Liver (tissue), 8 donors: ENCODE measurements at regions not wholly inside any gene's neighbourhood (a gene's known extent, or its start where the extent isn't known, plus 50 kb on each side); places are given as distances from the start of the nearest gene placed in this dataset.

Experiments
- DNase-seq: peaks from one replicate; pipeline ENCODE4 v3.0.0-alpha.2; 2017; ENCODE audit warnings: low spot score
- H3K27ac ChIP-seq, 2 donors: one replicate each; pipeline ENCODE4 v1.7.0; 2013; ENCODE audit warnings: inconsistent platforms in 2 of 2, low read length in 2 of 2, control low read depth in 1 of 2, low read depth in 1 of 2, mild to moderate bottlenecking in 1 of 2
- H3K27me3 ChIP-seq, 4 donors: one replicate each; pipeline versions ENCODE4 v1.6.1 to v1.7.0; 2013; ENCODE audit warnings: low read length in 3 of 4, inconsistent platforms in 1 of 4, mild to moderate bottlenecking in 1 of 4, moderate library complexity in 1 of 4; ENCODE audit not compliant: control insufficient read depth in 4 of 4, insufficient read depth in 4 of 4
- H3K36me3 ChIP-seq, 4 donors: one replicate each; pipeline versions ENCODE4 v1.6.1 to v1.7.0; 2013; ENCODE audit warnings: low read length in 3 of 4, mild to moderate bottlenecking in 3 of 4, low read depth in 1 of 4, moderate library complexity in 1 of 4; ENCODE audit not compliant: control insufficient read depth in 4 of 4, insufficient read depth in 3 of 4
- H3K4me1 ChIP-seq, 4 donors: one replicate each; pipeline versions ENCODE4 v1.6.1 to v1.7.0; 2013; ENCODE audit warnings: low read length in 3 of 4, mild to moderate bottlenecking in 3 of 4, moderate library complexity in 1 of 4; ENCODE audit not compliant: control insufficient read depth in 4 of 4, insufficient read depth in 4 of 4
- H3K4me3 ChIP-seq, 3 donors: one replicate each; pipeline versions ENCODE4 v1.6.1 to v1.7.0; 2013; ENCODE audit warnings: low read length in 3 of 3, control low read depth in 1 of 3, low read depth in 1 of 3, mild to moderate bottlenecking in 1 of 3
- H3K9ac ChIP-seq, 2 donors: one replicate each; pipeline ENCODE4 v1.7.0; 2013; ENCODE audit warnings: low read length in 2 of 2, mild to moderate bottlenecking in 2 of 2, moderate library complexity in 2 of 2, control low read depth in 1 of 2, low read depth in 1 of 2
- H3K9me3 ChIP-seq, 4 donors: one replicate each; pipeline versions ENCODE4 v1.6.1 to v1.7.0; 2013; ENCODE audit warnings: low read length in 3 of 4; ENCODE audit not compliant: control insufficient read depth in 4 of 4
- EGR1 ChIP-seq, 2 donors: IDR thresholded peaks; 2 replicates each; pipeline ENCODE4 v1.6.1; 2016 to 2018; ENCODE audit warnings: antibody characterized with exemption in 2 of 2, low read depth in 2 of 2
- FOXA1 ChIP-seq: IDR thresholded peaks from 2 replicates; pipeline ENCODE4 v1.6.1; 2016; ENCODE audit warnings: antibody characterized with exemption
- GABPA ChIP-seq, 2 donors: IDR thresholded peaks in 1 of 2; conservative IDR thresholded peaks in 1 of 2; 2 replicates each; pipeline ENCODE4 v1.6.1; 2016; ENCODE audit warnings: antibody characterized with exemption in 2 of 2, mild to moderate bottlenecking in 1 of 2, moderate library complexity in 1 of 2
- HNF4A ChIP-seq, 2 donors: conservative IDR thresholded peaks; 2 replicates each; pipeline ENCODE4 v1.6.1; 2016; ENCODE audit warnings: antibody characterized with exemption in 2 of 2, mild to moderate bottlenecking in 2 of 2
- HNF4G ChIP-seq: IDR thresholded peaks from 2 replicates; pipeline ENCODE4 v1.6.1; 2016; ENCODE audit warnings: antibody characterized with exemption
- JUND ChIP-seq, 2 donors: IDR thresholded peaks; 2 replicates each; pipeline ENCODE4 v1.6.1; 2016; ENCODE audit warnings: antibody characterized with exemption in 2 of 2
- NR2F2 ChIP-seq: IDR thresholded peaks from 2 replicates; pipeline ENCODE4 v1.6.1; 2016; ENCODE audit warnings: antibody characterized with exemption
- RAD21 ChIP-seq, 2 donors: IDR thresholded peaks; 2 replicates each; pipeline ENCODE4 v1.6.1; 2016; ENCODE audit warnings: antibody characterized with exemption in 2 of 2, mild to moderate bottlenecking in 2 of 2
- RXRA ChIP-seq, 2 donors: IDR thresholded peaks; 2 replicates each; pipeline ENCODE4 v1.6.1; 2017 to 2018; ENCODE audit warnings: antibody characterized with exemption in 2 of 2, mild to moderate bottlenecking in 1 of 2
- SP1 ChIP-seq: IDR thresholded peaks from 2 replicates; pipeline ENCODE4 v1.6.1; 2018; ENCODE audit warnings: antibody characterized with exemption, mild to moderate bottlenecking
- TAF1 ChIP-seq: conservative IDR thresholded peaks from 2 replicates; pipeline ENCODE4 v1.6.1; 2016; ENCODE audit warnings: antibody characterized with exemption, mild to moderate bottlenecking
- YY1 ChIP-seq: IDR thresholded peaks from 2 replicates; pipeline ENCODE4 v1.6.1; 2016; ENCODE audit warnings: antibody characterized with exemption, mild to moderate bottlenecking
- WGBS: extraction: QIAGEN DNeasy Blood & Tissue Kit; methylation state at CpG from one replicate; pipeline ENCODE4 v1.1.7; 2013; 5-methylcytosine and 5-hydroxymethylcytosine counted together
- TF ChIP-seq, protein P1 (sequence below): IDR thresholded peaks from 2 replicates; pipeline ENCODE4 v1.6.1; 2016; ENCODE audit warnings: antibody characterized with exemption
- TF ChIP-seq, protein P2 (sequence below): IDR thresholded peaks from 2 replicates; pipeline ENCODE4 v1.6.1; 2016; ENCODE audit warnings: antibody characterized with exemption, mild to moderate bottlenecking
- TF ChIP-seq, protein P3 (sequence below): IDR thresholded peaks from 2 replicates; pipeline ENCODE4 v1.6.1; 2016; ENCODE audit warnings: antibody characterized with exemption
- TF ChIP-seq, protein P4 (sequence below): IDR thresholded peaks from 2 replicates; pipeline ENCODE4 v1.6.1; 2016; ENCODE audit warnings: antibody characterized with exemption
- TF ChIP-seq, protein P5 (sequence below): fragments of 150-350 bp; IDR thresholded peaks from 2 replicates; pipeline ENCODE4 v1.5.1; 2017; ENCODE audit warnings: improper control_type of control experiment, low read depth, low read length; ENCODE audit not compliant: missing input control
- donor health status: healthy.
- donor health status: healthy.
- donor health status: healthy.
- donor health status: healthy.
- donor health status: healthy.

DNA sequence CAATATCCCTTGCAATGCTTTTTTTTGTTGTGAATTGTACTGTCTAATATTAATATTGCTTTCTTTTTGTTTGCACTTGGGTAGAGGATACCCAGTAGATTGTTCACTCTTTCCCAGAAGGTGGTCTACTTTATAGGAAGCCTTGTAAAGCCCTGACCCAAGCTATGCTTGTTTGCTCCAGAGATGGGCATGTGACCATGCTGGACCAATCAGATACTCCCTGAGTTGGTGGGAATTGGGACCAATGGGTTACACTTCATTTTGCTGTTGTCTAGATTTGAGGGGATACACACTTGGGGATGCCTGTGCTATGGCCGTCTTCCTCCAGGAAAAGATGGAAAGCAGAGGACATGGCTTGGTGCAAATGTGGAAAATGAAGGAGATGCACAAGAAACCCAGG, 314.3 kb downstream of the DYSF start:
- no peaks in the 10 kb centered on the region for H3K27me3 ChIP-seq
- 93% methylated on average over 1 of the region's 1 CpG for WGBS
- H3K4me1 ChIP-seq, result no peaks in the 10 kb centered on the region
- no peak overlapping the region for H3K27ac ChIP-seq
- H3K36me3 ChIP-seq, result no peaks in the 10 kb centered on the region
- DNase-seq, result no peak
- peaks cover 0 to 8% (median 0%) of the 10 kb centered on the region in 4 donors for H3K9me3 ChIP-seq
- no peak overlapping the region for H3K4me3 ChIP-seq
- TF ChIP-seq TAF1, result no peak
- TF ChIP-seq, protein P1, sequence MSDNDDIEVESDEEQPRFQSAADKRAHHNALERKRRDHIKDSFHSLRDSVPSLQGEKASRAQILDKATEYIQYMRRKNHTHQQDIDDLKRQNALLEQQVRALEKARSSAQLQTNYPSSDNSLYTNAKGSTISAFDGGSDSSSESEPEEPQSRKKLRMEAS, result no peak
- TF ChIP-seq NR2F2, result no peak
- TF ChIP-seq, protein P2, sequence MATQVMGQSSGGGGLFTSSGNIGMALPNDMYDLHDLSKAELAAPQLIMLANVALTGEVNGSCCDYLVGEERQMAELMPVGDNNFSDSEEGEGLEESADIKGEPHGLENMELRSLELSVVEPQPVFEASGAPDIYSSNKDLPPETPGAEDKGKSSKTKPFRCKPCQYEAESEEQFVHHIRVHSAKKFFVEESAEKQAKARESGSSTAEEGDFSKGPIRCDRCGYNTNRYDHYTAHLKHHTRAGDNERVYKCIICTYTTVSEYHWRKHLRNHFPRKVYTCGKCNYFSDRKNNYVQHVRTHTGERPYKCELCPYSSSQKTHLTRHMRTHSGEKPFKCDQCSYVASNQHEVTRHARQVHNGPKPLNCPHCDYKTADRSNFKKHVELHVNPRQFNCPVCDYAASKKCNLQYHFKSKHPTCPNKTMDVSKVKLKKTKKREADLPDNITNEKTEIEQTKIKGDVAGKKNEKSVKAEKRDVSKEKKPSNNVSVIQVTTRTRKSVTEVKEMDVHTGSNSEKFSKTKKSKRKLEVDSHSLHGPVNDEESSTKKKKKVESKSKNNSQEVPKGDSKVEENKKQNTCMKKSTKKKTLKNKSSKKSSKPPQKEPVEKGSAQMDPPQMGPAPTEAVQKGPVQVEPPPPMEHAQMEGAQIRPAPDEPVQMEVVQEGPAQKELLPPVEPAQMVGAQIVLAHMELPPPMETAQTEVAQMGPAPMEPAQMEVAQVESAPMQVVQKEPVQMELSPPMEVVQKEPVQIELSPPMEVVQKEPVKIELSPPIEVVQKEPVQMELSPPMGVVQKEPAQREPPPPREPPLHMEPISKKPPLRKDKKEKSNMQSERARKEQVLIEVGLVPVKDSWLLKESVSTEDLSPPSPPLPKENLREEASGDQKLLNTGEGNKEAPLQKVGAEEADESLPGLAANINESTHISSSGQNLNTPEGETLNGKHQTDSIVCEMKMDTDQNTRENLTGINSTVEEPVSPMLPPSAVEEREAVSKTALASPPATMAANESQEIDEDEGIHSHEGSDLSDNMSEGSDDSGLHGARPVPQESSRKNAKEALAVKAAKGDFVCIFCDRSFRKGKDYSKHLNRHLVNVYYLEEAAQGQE, result no peak
- TF ChIP-seq RXRA (IDR thresholded peaks at IDR 0.05), result no peak
- no peak for TF ChIP-seq FOXA1
- TF ChIP-seq, protein P3, sequence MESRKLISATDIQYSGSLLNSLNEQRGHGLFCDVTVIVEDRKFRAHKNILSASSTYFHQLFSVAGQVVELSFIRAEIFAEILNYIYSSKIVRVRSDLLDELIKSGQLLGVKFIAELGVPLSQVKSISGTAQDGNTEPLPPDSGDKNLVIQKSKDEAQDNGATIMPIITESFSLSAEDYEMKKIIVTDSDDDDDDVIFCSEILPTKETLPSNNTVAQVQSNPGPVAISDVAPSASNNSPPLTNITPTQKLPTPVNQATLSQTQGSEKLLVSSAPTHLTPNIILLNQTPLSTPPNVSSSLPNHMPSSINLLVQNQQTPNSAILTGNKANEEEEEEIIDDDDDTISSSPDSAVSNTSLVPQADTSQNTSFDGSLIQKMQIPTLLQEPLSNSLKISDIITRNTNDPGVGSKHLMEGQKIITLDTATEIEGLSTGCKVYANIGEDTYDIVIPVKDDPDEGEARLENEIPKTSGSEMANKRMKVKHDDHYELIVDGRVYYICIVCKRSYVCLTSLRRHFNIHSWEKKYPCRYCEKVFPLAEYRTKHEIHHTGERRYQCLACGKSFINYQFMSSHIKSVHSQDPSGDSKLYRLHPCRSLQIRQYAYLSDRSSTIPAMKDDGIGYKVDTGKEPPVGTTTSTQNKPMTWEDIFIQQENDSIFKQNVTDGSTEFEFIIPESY, result no peak
- TF ChIP-seq, protein P4, sequence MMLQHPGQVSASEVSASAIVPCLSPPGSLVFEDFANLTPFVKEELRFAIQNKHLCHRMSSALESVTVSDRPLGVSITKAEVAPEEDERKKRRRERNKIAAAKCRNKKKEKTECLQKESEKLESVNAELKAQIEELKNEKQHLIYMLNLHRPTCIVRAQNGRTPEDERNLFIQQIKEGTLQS, result no peak
- no peak for TF ChIP-seq HNF4A (conservative IDR thresholded peaks at IDR 0.05)
- TF ChIP-seq SP1, result no peak
- no peak for TF ChIP-seq JUND (IDR thresholded peaks at IDR 0.05)
- TF ChIP-seq HNF4G, result no peak
- TF ChIP-seq YY1, result no peak
- no peak for TF ChIP-seq RAD21 (IDR thresholded peaks at IDR 0.05)
- TF ChIP-seq GABPA (IDR thresholded peaks at IDR 0.05 in 1 of 2, conservative IDR thresholded peaks at IDR 0.05 in 1 of 2), result no peak
- TF ChIP-seq, protein P5, sequence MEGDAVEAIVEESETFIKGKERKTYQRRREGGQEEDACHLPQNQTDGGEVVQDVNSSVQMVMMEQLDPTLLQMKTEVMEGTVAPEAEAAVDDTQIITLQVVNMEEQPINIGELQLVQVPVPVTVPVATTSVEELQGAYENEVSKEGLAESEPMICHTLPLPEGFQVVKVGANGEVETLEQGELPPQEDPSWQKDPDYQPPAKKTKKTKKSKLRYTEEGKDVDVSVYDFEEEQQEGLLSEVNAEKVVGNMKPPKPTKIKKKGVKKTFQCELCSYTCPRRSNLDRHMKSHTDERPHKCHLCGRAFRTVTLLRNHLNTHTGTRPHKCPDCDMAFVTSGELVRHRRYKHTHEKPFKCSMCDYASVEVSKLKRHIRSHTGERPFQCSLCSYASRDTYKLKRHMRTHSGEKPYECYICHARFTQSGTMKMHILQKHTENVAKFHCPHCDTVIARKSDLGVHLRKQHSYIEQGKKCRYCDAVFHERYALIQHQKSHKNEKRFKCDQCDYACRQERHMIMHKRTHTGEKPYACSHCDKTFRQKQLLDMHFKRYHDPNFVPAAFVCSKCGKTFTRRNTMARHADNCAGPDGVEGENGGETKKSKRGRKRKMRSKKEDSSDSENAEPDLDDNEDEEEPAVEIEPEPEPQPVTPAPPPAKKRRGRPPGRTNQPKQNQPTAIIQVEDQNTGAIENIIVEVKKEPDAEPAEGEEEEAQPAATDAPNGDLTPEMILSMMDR, result no peak
- no peak overlapping the region for H3K9ac ChIP-seq

DNA sequence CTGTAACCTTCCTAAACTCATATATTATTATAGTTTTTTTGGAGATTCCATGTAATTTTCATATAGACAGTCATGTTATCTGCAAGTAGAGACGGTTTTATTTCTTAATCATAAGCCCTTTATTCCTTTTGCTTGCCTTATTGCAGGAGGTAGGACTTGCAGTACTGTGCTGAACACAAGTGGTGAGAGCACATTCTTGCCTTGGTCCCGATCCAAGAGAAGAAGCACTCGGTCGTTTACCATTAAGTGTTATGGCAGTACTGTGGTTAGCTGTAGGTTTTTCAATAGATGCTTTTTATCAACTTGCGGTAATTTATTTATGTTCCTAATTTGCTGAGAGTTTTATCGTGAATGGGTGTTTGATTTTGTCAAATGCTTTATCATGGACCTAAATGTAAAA, 305.7 kb downstream of the DYSF start:
- WGBS, result 74% methylated on average over 6 of the region's 6 CpGs
- DNase-seq, result no peak
- no peak overlapping the region for H3K4me3 ChIP-seq
- TF ChIP-seq, protein P3, result no peak
- TF ChIP-seq JUND (IDR thresholded peaks at IDR 0.05), result no peak
- TF ChIP-seq YY1, result no peak
- no peak for TF ChIP-seq HNF4G
- TF ChIP-seq, protein P5, result no peak
- TF ChIP-seq HNF4A (conservative IDR thresholded peaks at IDR 0.05), result no peak
- TF ChIP-seq GABPA (IDR thresholded peaks at IDR 0.05 in 1 of 2, conservative IDR thresholded peaks at IDR 0.05 in 1 of 2), result no peak
- TF ChIP-seq SP1, result no peak
- no peak for TF ChIP-seq EGR1 (IDR thresholded peaks at IDR 0.05; ENCODE audit: low read depth in 2 of 2)
- TF ChIP-seq RXRA (IDR thresholded peaks at IDR 0.05), result no peak
- TF ChIP-seq FOXA1, result no peak

More for the DNA sequence above, 305.7 kb downstream of the DYSF start:
- no peaks in the 10 kb centered on the region for H3K4me1 ChIP-seq
- H3K9me3 ChIP-seq, result no peaks in the 10 kb centered on the region
- H3K27me3 ChIP-seq, result no peaks in the 10 kb centered on the region
- H3K36me3 ChIP-seq, result no peaks in the 10 kb centered on the region
- no peak overlapping the region for H3K9ac ChIP-seq
- no peak overlapping the region for H3K27ac ChIP-seq
